ENCODE measurements at regions not wholly inside any gene's neighbourhood (a gene's known extent, or its start where the extent isn't known, plus 50 kb on each side); places are given as distances from the start of the nearest gene placed in this dataset.
A peak's percentile ranks its signal among the peaks of the same experiment; 100 is the strongest.

DNA sequence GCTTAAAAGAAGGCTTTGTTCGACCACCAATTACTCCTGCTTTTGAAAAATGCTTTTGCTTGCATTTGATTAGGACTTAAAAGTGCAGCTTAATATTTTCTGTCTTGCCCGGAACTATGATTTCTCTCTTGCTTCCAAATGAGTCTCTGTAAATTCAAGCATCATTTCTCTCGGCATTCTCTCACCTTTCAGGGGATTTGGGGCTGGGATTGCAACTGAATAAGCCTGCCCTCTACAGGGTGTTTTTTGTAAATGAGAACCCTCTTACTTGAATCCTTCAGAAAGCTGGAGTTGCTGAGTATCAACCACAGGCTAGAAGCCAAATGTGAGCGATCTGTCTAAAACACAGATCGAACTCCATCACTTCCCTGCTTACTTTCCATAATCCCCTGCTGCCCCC lies 234.6 kb downstream of the TMEM114 start:
- no peak overlapping the region for H3K27ac ChIP-seq

DNA sequence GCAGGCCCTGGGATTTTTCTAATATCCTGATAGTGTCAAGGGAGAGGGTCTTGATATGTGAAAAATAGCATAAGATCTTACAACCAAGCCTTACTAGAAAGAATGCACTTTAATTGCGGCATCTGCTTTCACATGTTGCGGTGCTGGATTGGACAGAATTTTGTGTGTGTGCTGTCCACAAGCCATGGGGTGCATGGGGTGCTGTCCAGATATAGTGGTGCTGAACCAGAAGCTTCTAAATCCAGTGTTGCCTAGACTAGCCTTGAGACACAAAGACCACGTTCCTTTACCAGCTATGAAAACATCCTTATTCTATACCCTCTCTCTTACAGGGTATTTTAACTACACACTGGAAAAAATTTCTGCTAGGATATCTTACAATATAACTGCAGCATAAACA lies 244.0 kb downstream of the TMEM114 start:
- H3K27ac ChIP-seq = no peak overlapping the region

More for the DNA sequence above, 234.6 kb downstream of the TMEM114 start:
- TF ChIP-seq, protein P1, sequence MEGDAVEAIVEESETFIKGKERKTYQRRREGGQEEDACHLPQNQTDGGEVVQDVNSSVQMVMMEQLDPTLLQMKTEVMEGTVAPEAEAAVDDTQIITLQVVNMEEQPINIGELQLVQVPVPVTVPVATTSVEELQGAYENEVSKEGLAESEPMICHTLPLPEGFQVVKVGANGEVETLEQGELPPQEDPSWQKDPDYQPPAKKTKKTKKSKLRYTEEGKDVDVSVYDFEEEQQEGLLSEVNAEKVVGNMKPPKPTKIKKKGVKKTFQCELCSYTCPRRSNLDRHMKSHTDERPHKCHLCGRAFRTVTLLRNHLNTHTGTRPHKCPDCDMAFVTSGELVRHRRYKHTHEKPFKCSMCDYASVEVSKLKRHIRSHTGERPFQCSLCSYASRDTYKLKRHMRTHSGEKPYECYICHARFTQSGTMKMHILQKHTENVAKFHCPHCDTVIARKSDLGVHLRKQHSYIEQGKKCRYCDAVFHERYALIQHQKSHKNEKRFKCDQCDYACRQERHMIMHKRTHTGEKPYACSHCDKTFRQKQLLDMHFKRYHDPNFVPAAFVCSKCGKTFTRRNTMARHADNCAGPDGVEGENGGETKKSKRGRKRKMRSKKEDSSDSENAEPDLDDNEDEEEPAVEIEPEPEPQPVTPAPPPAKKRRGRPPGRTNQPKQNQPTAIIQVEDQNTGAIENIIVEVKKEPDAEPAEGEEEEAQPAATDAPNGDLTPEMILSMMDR (conservative IDR thresholded peaks at IDR 0.05) = peak; percentile 28; the same call in 1 of the 2 replicates

DNA sequence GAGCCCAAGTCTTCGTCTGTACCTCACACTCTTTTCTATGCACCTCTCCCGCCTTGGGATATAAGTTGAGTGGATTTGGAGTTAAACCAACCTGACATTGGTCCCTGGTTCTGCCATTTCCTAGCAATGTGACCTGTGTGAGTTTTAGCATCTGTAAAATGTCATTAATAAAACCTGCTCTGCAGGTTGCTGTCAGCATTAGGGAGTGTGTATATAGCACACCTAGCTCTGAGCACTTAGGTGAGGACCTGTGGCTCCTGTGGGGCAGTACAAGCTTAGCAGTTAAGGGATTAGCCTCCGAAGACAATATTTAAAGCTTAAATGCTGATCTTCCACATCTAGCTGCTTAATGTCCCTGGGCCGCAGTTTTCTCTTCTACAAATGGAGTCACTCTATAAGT lies 248.0 kb downstream of the TMEM114 start:
- TF ChIP-seq, protein P1 (conservative IDR thresholded peaks at IDR 0.05) = no peak
- no peak overlapping the region for H3K27ac ChIP-seq

More for the DNA sequence above, 244.0 kb downstream of the TMEM114 start:
- TF ChIP-seq, protein P1 (conservative IDR thresholded peaks at IDR 0.05) = no peak

DNA sequence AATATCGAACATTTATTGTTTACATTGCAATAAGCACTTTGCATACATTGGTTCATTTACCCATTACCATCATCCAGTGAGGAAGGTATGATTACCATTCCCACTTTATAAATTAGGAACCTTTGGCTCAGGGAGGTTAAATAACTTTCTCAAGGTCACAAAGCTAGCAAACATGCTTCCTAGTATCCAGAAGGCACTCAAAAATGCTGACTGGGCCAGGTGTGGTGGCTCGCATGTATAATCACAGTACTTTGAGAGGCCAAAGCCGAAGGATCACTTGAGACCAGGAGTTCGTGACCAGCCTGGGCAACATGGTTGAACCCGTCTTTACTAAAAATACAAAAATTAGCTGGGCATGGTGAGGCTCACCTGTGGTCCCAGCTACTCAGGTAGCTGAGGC lies 259.6 kb downstream of the TMEM114 start:
- no peak overlapping the region for H3K27ac ChIP-seq
- TF ChIP-seq, protein P1 (conservative IDR thresholded peaks at IDR 0.05) = no peak

DNA sequence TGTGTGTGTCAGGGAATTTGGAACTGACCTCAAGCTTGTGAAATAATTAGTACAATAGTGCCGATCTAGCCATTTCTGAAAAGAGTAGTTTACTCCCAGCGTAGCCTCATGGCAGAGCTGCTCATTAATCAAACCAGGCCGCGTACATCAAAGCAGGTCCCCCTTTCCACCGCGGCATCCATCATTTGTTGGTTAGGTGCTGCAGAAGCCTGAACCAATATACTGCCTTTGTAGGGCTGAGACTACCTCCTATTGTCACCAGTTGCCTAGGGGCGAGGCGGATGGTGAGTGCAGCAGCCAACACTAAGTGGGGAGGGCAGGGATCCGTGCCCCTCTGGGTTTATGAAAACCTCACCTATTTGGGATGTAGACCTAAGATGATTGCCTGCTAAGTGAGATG lies 264.1 kb downstream of the TMEM114 start:
- H3K27ac ChIP-seq = no peak overlapping the region
- TF ChIP-seq, protein P1 (conservative IDR thresholded peaks at IDR 0.05) = no peak

DNA sequence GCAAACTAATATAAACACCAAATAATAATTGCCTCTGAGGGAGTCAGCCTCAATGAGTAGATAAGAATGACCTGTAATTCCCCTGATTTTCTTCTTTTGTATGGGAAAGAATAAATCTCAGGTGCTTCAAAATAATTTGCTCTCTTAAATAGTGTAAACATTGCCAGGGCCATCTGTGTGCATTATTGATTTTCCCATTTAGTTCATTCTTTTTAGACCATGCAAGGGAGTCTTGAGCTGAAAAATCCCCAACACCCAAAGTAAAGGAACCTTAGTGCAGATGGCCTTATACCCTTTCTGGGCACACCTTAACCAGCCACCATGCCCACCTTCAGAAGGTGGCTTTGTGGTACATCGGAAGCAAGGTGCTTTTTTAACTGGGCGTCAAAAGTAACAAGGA lies 267.2 kb downstream of the TMEM114 start:
- TF ChIP-seq, protein P1 (conservative IDR thresholded peaks at IDR 0.05) = no peak
- no peak overlapping the region for H3K27ac ChIP-seq

DNA sequence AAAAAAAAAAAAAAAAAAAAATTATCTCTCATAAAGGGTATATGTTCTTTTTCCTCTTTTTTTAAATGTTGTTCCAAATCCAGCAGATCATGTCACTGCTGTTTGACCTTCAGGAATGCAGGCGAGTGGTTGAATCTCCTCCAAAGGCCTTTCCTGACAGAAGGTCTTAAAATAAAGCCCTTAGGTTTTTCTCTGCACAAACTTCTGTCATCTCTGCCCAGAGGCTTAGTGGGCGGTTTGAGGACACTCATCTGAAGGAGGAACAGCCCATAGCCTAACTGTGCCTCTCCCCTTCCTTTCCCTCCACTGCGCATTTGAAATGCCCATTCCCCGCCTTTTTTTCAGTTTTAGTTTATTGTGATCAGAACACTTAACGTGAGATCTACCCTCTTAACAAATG lies 270.2 kb downstream of the TMEM114 start:
- no peak overlapping the region for H3K27ac ChIP-seq
- TF ChIP-seq, protein P1 (conservative IDR thresholded peaks at IDR 0.05) = no peak
